Duodenal mucosa (tissue), 2 donors: ENCODE measurements at regions not wholly inside any gene's neighbourhood (a gene's known extent, or its start where the extent isn't known, plus 50 kb on each side); places are given as distances from the start of the nearest gene placed in this dataset.
"Not testable (repeated sequence)": the region's sequence is repeated elsewhere in the genome, so short reads cannot be mapped to it uniquely, and the experiment has no call there.

Experiments
- H3K27ac ChIP-seq: one replicate; pipeline ENCODE4 v1.7.0; 2013; ENCODE audit warnings: low read depth, low read length
- H3K27me3 ChIP-seq, 2 donors: one replicate each; pipeline ENCODE4 v1.7.0; 2013; ENCODE audit warnings: low read length in 2 of 2, control low read depth in 1 of 2; ENCODE audit not compliant: insufficient read depth in 2 of 2, control insufficient read depth in 1 of 2
- H3K36me3 ChIP-seq, 2 donors: one replicate each; pipeline ENCODE4 v1.7.0; 2013; ENCODE audit warnings: low read length in 2 of 2, control low read depth in 1 of 2; ENCODE audit not compliant: insufficient read depth in 2 of 2, control insufficient read depth in 1 of 2
- H3K4me1 ChIP-seq, 2 donors: one replicate each; pipeline ENCODE4 v1.7.0; 2013; ENCODE audit warnings: low read length in 2 of 2, control low read depth in 1 of 2; ENCODE audit not compliant: insufficient read depth in 2 of 2, control insufficient read depth in 1 of 2
- H3K4me3 ChIP-seq, 2 donors: one replicate each; pipeline ENCODE4 v1.7.0; 2013; ENCODE audit warnings: low read length in 2 of 2, low read depth in 1 of 2
- H3K9ac ChIP-seq, 2 donors: one replicate each; pipeline ENCODE4 v1.7.0; 2013; ENCODE audit warnings: low read length in 2 of 2, low read depth in 1 of 2
- H3K9me3 ChIP-seq, 2 donors: one replicate each; pipeline ENCODE4 v1.7.0; 2013; ENCODE audit warnings: low read length in 2 of 2, control low read depth in 1 of 2; ENCODE audit not compliant: control insufficient read depth in 1 of 2

GRCh38 chr21:9246010-9246409 lies 1275.4 kb upstream of the TPTE start:
- H3K27me3 ChIP-seq, H3K9ac ChIP-seq, H3K27ac ChIP-seq, H3K36me3 ChIP-seq, H3K4me1 ChIP-seq: not testable (repeated sequence)
- Histone ChIP-seq H3K4me3 (peak overlapping the region in 1 of 2 donors; percentile 3), H3K9me3 (peaks cover 20 to 23% of the 10 kb centered on the region in 2 donors)

DNA sequence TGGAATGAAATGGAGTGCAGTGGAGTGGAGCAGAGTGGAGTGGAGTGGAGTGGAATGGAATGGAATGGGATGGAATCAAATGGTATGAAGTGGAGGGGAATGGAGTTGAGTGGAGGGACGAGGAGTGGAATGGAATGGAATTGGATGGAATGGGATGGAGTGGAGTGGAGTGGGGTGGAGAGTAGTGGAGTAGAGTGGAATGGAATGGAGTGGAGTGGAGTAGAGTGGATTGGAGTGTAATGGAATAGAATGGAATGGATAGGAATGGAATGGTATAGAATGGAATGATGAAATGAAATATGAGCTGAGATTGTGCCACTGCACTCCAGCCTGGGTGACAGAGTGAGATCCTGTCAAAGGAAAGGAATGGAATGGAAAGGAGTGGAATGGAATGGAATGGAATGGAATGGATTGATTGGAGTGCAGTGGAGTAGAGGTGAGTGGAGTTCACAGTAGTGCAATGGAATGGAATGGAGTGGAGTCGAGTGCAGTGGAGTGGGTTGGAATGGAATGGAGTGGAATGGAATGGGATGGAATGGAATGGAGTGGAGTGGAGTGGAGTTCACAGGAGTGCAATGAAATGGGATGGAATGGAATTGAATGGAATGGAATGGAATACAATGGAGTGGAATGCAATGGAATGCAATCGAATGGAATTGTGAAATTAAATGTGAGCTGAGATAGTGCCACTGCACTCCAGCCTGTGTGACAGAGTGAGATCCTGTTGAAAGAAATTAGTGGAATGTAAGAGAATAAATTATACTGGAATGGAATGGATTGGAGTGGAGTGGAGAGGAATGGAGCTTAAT lies 1274.7 kb upstream of the TPTE start:
- H3K36me3 ChIP-seq, H3K27ac ChIP-seq, H3K4me1 ChIP-seq, H3K27me3 ChIP-seq, H3K9ac ChIP-seq: not testable (repeated sequence)
- peaks cover 20 to 23% of the 10 kb centered on the region in 2 donors for H3K9me3 ChIP-seq
- H3K4me3 ChIP-seq, result peak overlapping the region in 1 of 2 donors; percentile 3

DNA sequence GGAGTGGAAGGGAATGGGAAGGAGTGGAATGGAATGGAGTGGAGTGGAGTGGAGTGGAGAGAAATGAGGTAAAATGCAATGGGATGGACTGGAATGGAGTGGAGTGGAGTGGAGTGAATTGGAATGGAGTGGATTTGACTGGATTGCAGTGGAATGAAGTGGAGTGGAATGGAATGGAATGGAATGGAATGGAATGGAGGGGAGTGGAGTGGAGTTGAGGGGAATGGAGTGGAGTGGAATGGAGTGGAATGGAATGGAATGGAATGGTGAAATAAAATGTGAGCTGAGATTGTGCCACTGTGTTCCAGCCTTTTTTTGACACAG lies 1274.1 kb upstream of the TPTE start:
- H3K4me3 ChIP-seq, result peak overlapping the region in 1 of 2 donors; percentile 33
- not testable (repeated sequence) for H3K9ac ChIP-seq, H3K27ac ChIP-seq, H3K36me3 ChIP-seq, H3K4me1 ChIP-seq, H3K27me3 ChIP-seq
- peaks cover 20 to 23% of the 10 kb centered on the region in 2 donors for H3K9me3 ChIP-seq

- H3K36me3 ChIP-seq, H3K9ac ChIP-seq: not testable (repeated sequence)
- peaks cover 20 to 23% of the 10 kb centered on the region in 2 donors for H3K9me3 ChIP-seq
These were observed 1273.6 kb upstream of the TPTE start for GRCh38 chr21:9247616-9248317.

More at GRCh38 chr21:9247616-9248317, 1273.6 kb upstream of the TPTE start:
- H3K27ac ChIP-seq, H3K27me3 ChIP-seq, H3K4me1 ChIP-seq: not testable (repeated sequence)
- H3K4me3 ChIP-seq, result peak overlapping the region in 1 of 2 donors; percentile 33
